Natural killer cell treated with Interleukin-12 subunit alpha and Interleukin-12 subunit beta and Interleukin-15 and Interleukin-18, amount 100 ng/mL, for 72 hours (primary cell): ENCODE measurements at regions not wholly inside any gene's neighbourhood (a gene's known extent, or its start where the extent isn't known, plus 50 kb on each side); places are given as distances from the start of the nearest gene placed in this dataset.
"Not testable (repeated sequence)": the region's sequence is repeated elsewhere in the genome, so short reads cannot be mapped to it uniquely, and the experiment has no call there.

Experiments used
- ATAC-seq, 2 donors: fragments of 150-1000 bp; cut with Tn5 transposase in 1 of 2; sonication (Bioruptor Pico), chemical (Tn5 transposase) in 1 of 2; 2 replicates each; pipeline ENCODE4 v1.10.0; 2021
- DNase-seq: peaks from one replicate; pipeline ENCODE4 v3.0.0; 2022; ENCODE audit warnings: low spot score
- H3K27ac Mint-ChIP-seq, 2 donors: 1 replicate in 1 of 2; 2 replicates in 1 of 2; pipeline ENCODE4 v1.8.0; 2022; ENCODE audit warnings: mixed read lengths in 2 of 2, mild to moderate bottlenecking in 1 of 2, moderate library complexity in 1 of 2
- H3K27me3 Mint-ChIP-seq, 2 donors: 1 replicate in 1 of 2; 2 replicates in 1 of 2; pipeline ENCODE4 v1.8.0; 2022; ENCODE audit warnings: mixed read lengths in 2 of 2
- H3K36me3 Mint-ChIP-seq: one replicate; pipeline ENCODE4 v1.8.0; 2022; ENCODE audit warnings: mixed read lengths
- H3K4me1 Mint-ChIP-seq, 2 donors: 1 replicate in 1 of 2; 2 replicates in 1 of 2; pipeline ENCODE4 v1.8.0; 2022; ENCODE audit warnings: low read depth in 2 of 2, mixed read lengths in 2 of 2, mild to moderate bottlenecking in 1 of 2
- H3K4me3 Mint-ChIP-seq: one replicate; pipeline ENCODE4 v1.8.0; 2022; ENCODE audit warnings: mixed read lengths
- H3K9me3 Mint-ChIP-seq: 2 replicates; pipeline ENCODE4 v1.8.0; 2022; ENCODE audit warnings: mixed read lengths

- H3K27me3 Mint-ChIP-seq = peaks cover 14 to 26% of the 10 kb centered on the region in 2 donors
- H3K36me3 Mint-ChIP-seq = no peaks in the 10 kb centered on the region
- H3K4me1 Mint-ChIP-seq = no peaks in the 10 kb centered on the region
- no peaks in the 10 kb centered on the region for H3K9me3 Mint-ChIP-seq
- DNase-seq (no peak), ATAC-seq (no peak)
- H3K27ac Mint-ChIP-seq = no peak overlapping the region
- no peak overlapping the region for H3K4me3 Mint-ChIP-seq
These were observed 153.1 kb upstream of the CCDC54 start for GRCh38 chr3:107224026-107224596.

- Mint-ChIP-seq H3K27ac (no peak overlapping the region), H3K9me3 (no peaks in the 10 kb centered on the region), H3K36me3 (no peaks in the 10 kb centered on the region), H3K27me3 (peaks cover 16 to 26% of the 10 kb centered on the region in 2 donors), H3K4me1 (no peaks in the 10 kb centered on the region), H3K4me3 (no peak overlapping the region)
- ATAC-seq (no peak), DNase-seq (no peak)
These were observed 150.1 kb upstream of the CCDC54 start for GRCh38 chr3:107227091-107227490.

GRCh38 chr3:107233877-107234276, 143.4 kb upstream of the CCDC54 start:
- DNase-seq, H3K4me1 Mint-ChIP-seq, H3K9me3 Mint-ChIP-seq, H3K27ac Mint-ChIP-seq, H3K36me3 Mint-ChIP-seq, ATAC-seq, H3K4me3 Mint-ChIP-seq: not testable (repeated sequence)
- peaks cover 22 to 24% of the 10 kb centered on the region in 2 donors for H3K27me3 Mint-ChIP-seq

GRCh38 chr3:107235193-107235927, 141.9 kb upstream of the CCDC54 start:
- no peak for ATAC-seq
- H3K4me1 Mint-ChIP-seq = peaks cover 8 to 10% of the 10 kb centered on the region in 2 donors

GRCh38 chr3:107235928-107236315, 141.3 kb upstream of the CCDC54 start:
- Mint-ChIP-seq H3K4me3 (peak overlapping the region; percentile 69), H3K27me3 (peaks cover 23 to 24% of the 10 kb centered on the region in 2 donors), H3K36me3 (no peaks in the 10 kb centered on the region), H3K9me3 (no peaks in the 10 kb centered on the region), H3K27ac (no peak overlapping the region), H3K4me1 (peaks cover 10 to 11% of the 10 kb centered on the region in 2 donors)
- peak; percentile 67 to 68 for ATAC-seq
- no peak for DNase-seq

More at GRCh38 chr3:107235193-107235927, 141.9 kb upstream of the CCDC54 start:
- Mint-ChIP-seq H3K36me3 (no peaks in the 10 kb centered on the region), H3K27ac (no peak overlapping the region), H3K27me3 (peaks cover 23 to 24% of the 10 kb centered on the region in 2 donors), H3K4me3 (peak overlapping the region; percentile 69), H3K9me3 (no peaks in the 10 kb centered on the region)
- DNase-seq = no peak

- DNase-seq (no peak), ATAC-seq (no peak)
- no peaks in the 10 kb centered on the region for H3K9me3 Mint-ChIP-seq
- H3K27ac Mint-ChIP-seq = no peak overlapping the region
- H3K4me1 Mint-ChIP-seq = peaks cover 16% of the 10 kb centered on the region in 2 donors
- H3K4me3 Mint-ChIP-seq = no peak overlapping the region
- H3K27me3 Mint-ChIP-seq = peaks cover 23 to 24% of the 10 kb centered on the region in 2 donors
- no peaks in the 10 kb centered on the region for H3K36me3 Mint-ChIP-seq
These were observed 140.4 kb upstream of the CCDC54 start for GRCh38 chr3:107236655-107237337.

- H3K4me1 Mint-ChIP-seq = peaks cover 16% of the 10 kb centered on the region in 2 donors
- H3K9me3 Mint-ChIP-seq = no peaks in the 10 kb centered on the region
- no peak overlapping the region for H3K4me3 Mint-ChIP-seq
- no peaks in the 10 kb centered on the region for H3K36me3 Mint-ChIP-seq
- ATAC-seq (no peak), DNase-seq (no peak)
- no peak overlapping the region for H3K27ac Mint-ChIP-seq
- peaks cover 24 to 30% of the 10 kb centered on the region in 2 donors for H3K27me3 Mint-ChIP-seq
These were observed 138.5 kb upstream of the CCDC54 start for GRCh38 chr3:107238787-107239186.

GRCh38 chr3:107239703-107240102, 137.5 kb upstream of the CCDC54 start:
- Mint-ChIP-seq H3K4me3 (peak overlapping the region; percentile 21), H3K36me3 (no peaks in the 10 kb centered on the region), H3K27me3 (peaks cover 19 to 25% of the 10 kb centered on the region in 2 donors), H3K4me1 (peaks cover 16% of the 10 kb centered on the region in 2 donors), H3K9me3 (no peaks in the 10 kb centered on the region), H3K27ac (no peak overlapping the region)
- no peak for DNase-seq
- ATAC-seq = no peak

- peak; percentile 95 to 96 for ATAC-seq
- Mint-ChIP-seq H3K4me3 (peak overlapping the region; percentile 89), H3K27ac (peak overlapping the region; percentile 17 to 23), H3K36me3 (no peaks in the 10 kb centered on the region), H3K27me3 (peaks cover 15 to 25% of the 10 kb centered on the region in 2 donors), H3K9me3 (no peaks in the 10 kb centered on the region), H3K4me1 (peaks cover 16% of the 10 kb centered on the region in 2 donors)
- peak; percentile 75 for DNase-seq
These were observed 136.8 kb upstream of the CCDC54 start for GRCh38 chr3:107240183-107241091.

- no peak for DNase-seq
- peak overlapping the region; percentile 89 for H3K4me3 Mint-ChIP-seq
- H3K27ac Mint-ChIP-seq = peak overlapping the region; percentile 17 to 23
- no peaks in the 10 kb centered on the region for H3K36me3 Mint-ChIP-seq
- peaks cover 8 to 9% of the 10 kb centered on the region in 2 donors for H3K4me1 Mint-ChIP-seq
- H3K27me3 Mint-ChIP-seq = peaks cover 9 to 21% of the 10 kb centered on the region in 2 donors
- ATAC-seq = peak; percentile 20 to 32
- H3K9me3 Mint-ChIP-seq = no peaks in the 10 kb centered on the region
These were observed 136.0 kb upstream of the CCDC54 start for GRCh38 chr3:107241217-107241616.

- Mint-ChIP-seq H3K36me3 (no peaks in the 10 kb centered on the region), H3K27ac (no peak overlapping the region), H3K27me3 (peaks cover under 1 to 16% of the 10 kb centered on the region in 2 donors), H3K4me1 (peaks cover 8 to 9% of the 10 kb centered on the region in 2 donors), H3K9me3 (no peaks in the 10 kb centered on the region), H3K4me3 (no peak overlapping the region)
- DNase-seq (no peak), ATAC-seq (no peak)
These were observed 134.7 kb upstream of the CCDC54 start for GRCh38 chr3:107242579-107242978.

- no peaks in the 10 kb centered on the region for H3K4me1 Mint-ChIP-seq
- no peak overlapping the region for H3K4me3 Mint-ChIP-seq
- no peak overlapping the region for H3K27ac Mint-ChIP-seq
- peaks cover 0 to 10% of the 10 kb centered on the region in 2 donors for H3K27me3 Mint-ChIP-seq
- no peaks in the 10 kb centered on the region for H3K9me3 Mint-ChIP-seq
- H3K36me3 Mint-ChIP-seq = no peaks in the 10 kb centered on the region
- no peak for ATAC-seq
- DNase-seq = no peak
These were observed 130.1 kb upstream of the CCDC54 start for GRCh38 chr3:107247116-107247515.

GRCh38 chr3:107249132-107249531, 128.1 kb upstream of the CCDC54 start:
- Mint-ChIP-seq H3K36me3 (no peaks in the 10 kb centered on the region), H3K9me3 (no peaks in the 10 kb centered on the region), H3K4me3 (no peak overlapping the region), H3K27me3 (peaks cover 0 to 3% of the 10 kb centered on the region in 2 donors), H3K4me1 (no peaks in the 10 kb centered on the region), H3K27ac (no peak overlapping the region)
- no peak for DNase-seq
- no peak for ATAC-seq
